H1 (cell line): ENCODE measurements at regions not wholly inside any gene's neighbourhood (a gene's known extent, or its start where the extent isn't known, plus 50 kb on each side); places are given as distances from the start of the nearest gene placed in this dataset.

ENCODE experiments used
- CEBPB ChIP-seq: IDR thresholded peaks from 2 replicates; pipeline ENCODE4 v1.6.1; 2012; ENCODE audit warnings: low read depth, low read length
- POLR2AphosphoS5 ChIP-seq: IDR thresholded peaks from 2 replicates; pipeline ENCODE4 v1.6.1; 2011; ENCODE audit warnings: low read depth, low read length
- RXRA ChIP-seq: IDR thresholded peaks from 2 replicates; pipeline ENCODE4 v1.6.1; 2011; ENCODE audit warnings: low read depth, mild to moderate bottlenecking, low read length, moderate library complexity; ENCODE audit not compliant: insufficient read depth

DNA sequence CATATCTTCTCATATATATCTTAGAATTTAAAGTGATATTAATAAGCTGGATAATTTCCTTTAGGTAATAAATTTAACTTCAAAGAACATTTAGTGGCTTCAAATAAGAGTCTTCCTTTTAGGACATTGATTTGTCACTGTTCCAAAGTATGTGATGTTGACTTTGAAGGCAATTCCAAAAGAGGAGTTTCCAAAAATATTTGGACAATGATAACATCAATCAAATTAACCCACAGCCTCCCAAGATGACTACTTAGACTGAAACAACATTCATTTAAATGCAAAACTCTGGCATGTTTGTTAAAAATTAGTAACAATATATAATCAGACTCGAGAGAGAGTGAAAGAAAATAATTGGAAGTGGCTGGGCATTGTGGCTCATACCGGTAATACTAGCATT, 211.1 kb downstream of the OGFRL1 start:
- TF ChIP-seq POLR2AphosphoS5 (no peak), RXRA (no peak), CEBPB (no peak)
